Breast epithelium (tissue), 4 donors: ENCODE measurements at regions not wholly inside any gene's neighbourhood (a gene's known extent, or its start where the extent isn't known, plus 50 kb on each side); places are given as distances from the start of the nearest gene placed in this dataset.

Experiments
- DNase-seq, 2 donors: peaks; one replicate each; pipeline ENCODE4 v3.0.0-alpha.2; 2019; ENCODE audit warnings: low spot score in 2 of 2
- H3K27ac ChIP-seq, 2 donors: fragments of 200-600 bp; sonication (generic) in 1 of 2; one replicate each; pipeline ENCODE4 v1.5.1; 2016 to 2019; ENCODE audit warnings: mild to moderate bottlenecking in 1 of 2
- H3K27me3 ChIP-seq, 2 donors: fragments of 200-600 bp; sonication (generic) in 1 of 2; one replicate each; pipeline versions ENCODE4 v1.5.1 to v1.6.0; 2017 to 2019; ENCODE audit warnings: control low read depth in 1 of 2, mild to moderate bottlenecking in 1 of 2
- H3K36me3 ChIP-seq: fragments of 200-600 bp; one replicate; pipeline ENCODE4 v1.5.1; 2019
- H3K4me1 ChIP-seq, 2 donors: fragments of 200-600 bp; sonication (generic); one replicate each; pipeline ENCODE4 v1.5.1; 2016 to 2019; ENCODE audit warnings: control low read depth in 1 of 2
- H3K4me3 ChIP-seq, 3 donors: fragments of 200-600 bp; sonication (generic); 1 replicate in 2 of 3; 2 replicates in 1 of 3; pipeline ENCODE4 v1.5.1; 2016 to 2019; ENCODE audit warnings: mild to moderate bottlenecking in 3 of 3, moderate library complexity in 2 of 3
- H3K9me3 ChIP-seq, 2 donors: fragments of 200-600 bp; sonication (generic) in 1 of 2; one replicate each; pipeline ENCODE4 v1.5.1; 2016 to 2019; ENCODE audit warnings: control low read depth in 1 of 2
- CTCF ChIP-seq, 3 donors: fragments of 450-650 bp; IDR thresholded peaks; one replicate each; pipeline ENCODE4 v1.5.1; 2016 to 2017; ENCODE audit warnings: antibody characterized with exemption in 3 of 3, mild to moderate bottlenecking in 3 of 3, moderate library complexity in 3 of 3
- POLR2A ChIP-seq: fragments of 450-650 bp; IDR thresholded peaks from one replicate; pipeline ENCODE4 v1.6.1; 2016; ENCODE audit warnings: antibody characterized with exemption, mild to moderate bottlenecking, moderate library complexity
- POLR2AphosphoS5 ChIP-seq, 3 donors: sonication (generic); formaldehyde crosslinking; IDR thresholded peaks; one replicate each; pipeline ENCODE4 v1.6.1; 2017; ENCODE audit warnings: antibody characterized with exemption in 3 of 3
- intact Hi-C: fragments of 100-400 bp; cut with DNase I; formaldehyde crosslinking; loops from one replicate; pipeline ENCODE4 v1.15.1; 2023; ENCODE audit warnings: low total_unique reads

- H3K36me3 ChIP-seq = no peaks in the 10 kb centered on the region
- H3K4me3 ChIP-seq = no peak overlapping the region
- H3K27ac ChIP-seq = no peak overlapping the region
- no peaks in the 10 kb centered on the region for H3K4me1 ChIP-seq
- no peak for DNase-seq
- peaks cover 0 to 8% of the 10 kb centered on the region in 2 donors for H3K9me3 ChIP-seq
- TF ChIP-seq CTCF (IDR thresholded peaks at IDR 0.05) = no peak
- no peak for TF ChIP-seq POLR2AphosphoS5 (IDR thresholded peaks at IDR 0.05)
- no peak for TF ChIP-seq POLR2A
- H3K27me3 ChIP-seq = no peaks in the 10 kb centered on the region
- intact Hi-C loops = no loop called here
These were observed 390.0 kb upstream of the USP24 start for GRCh38 chr1:55605155-55605554.

- intact Hi-C loops = no loop called here
- no peaks in the 10 kb centered on the region for H3K27me3 ChIP-seq
- H3K27ac ChIP-seq = no peak overlapping the region
- no peak for DNase-seq
- H3K4me3 ChIP-seq = no peak overlapping the region
- peaks cover 0 to 8% of the 10 kb centered on the region in 2 donors for H3K9me3 ChIP-seq
- TF ChIP-seq POLR2A (no peak), POLR2AphosphoS5 (IDR thresholded peaks at IDR 0.05) (peak in 1 of 3 donors; percentile 36)
- no peaks in the 10 kb centered on the region for H3K36me3 ChIP-seq
- H3K4me1 ChIP-seq = no peaks in the 10 kb centered on the region
These were observed 389.6 kb upstream of the USP24 start for GRCh38 chr1:55604749-55605148.

GRCh38 chr1:55604179-55604578 lies 389.0 kb upstream of the USP24 start:
- no peak overlapping the region for H3K4me3 ChIP-seq
- DNase-seq = no peak
- no peak for TF ChIP-seq POLR2AphosphoS5 (IDR thresholded peaks at IDR 0.05)
- no peak for TF ChIP-seq POLR2A
- TF ChIP-seq CTCF (IDR thresholded peaks at IDR 0.05) = no peak
- no peaks in the 10 kb centered on the region for H3K27me3 ChIP-seq
- no peaks in the 10 kb centered on the region for H3K36me3 ChIP-seq
- H3K27ac ChIP-seq = no peak overlapping the region
- intact Hi-C loops = no loop called here
- H3K4me1 ChIP-seq = no peaks in the 10 kb centered on the region
- H3K9me3 ChIP-seq = peaks cover 0 to 8% of the 10 kb centered on the region in 2 donors

GRCh38 chr1:55600242-55600641 lies 385.1 kb upstream of the USP24 start:
- intact Hi-C loops = no loop called here
- TF ChIP-seq CTCF (IDR thresholded peaks at IDR 0.05) (no peak), POLR2A (no peak)
- H3K27ac ChIP-seq = peak overlapping the region in 1 of 2 donors; percentile 3
- H3K36me3 ChIP-seq = no peaks in the 10 kb centered on the region
- no peaks in the 10 kb centered on the region for H3K4me1 ChIP-seq
- H3K9me3 ChIP-seq = no peaks in the 10 kb centered on the region
- H3K27me3 ChIP-seq = no peaks in the 10 kb centered on the region
- H3K4me3 ChIP-seq = no peak overlapping the region
- DNase-seq = no peak

GRCh38 chr1:55597910-55598309 lies 382.7 kb upstream of the USP24 start:
- Histone ChIP-seq H3K27ac (no peak overlapping the region), H3K9me3 (no peaks in the 10 kb centered on the region), H3K4me3 (no peak overlapping the region), H3K36me3 (no peaks in the 10 kb centered on the region), H3K4me1 (no peaks in the 10 kb centered on the region), H3K27me3 (no peaks in the 10 kb centered on the region)
- TF ChIP-seq CTCF (IDR thresholded peaks at IDR 0.05) (no peak), POLR2A (no peak), POLR2AphosphoS5 (IDR thresholded peaks at IDR 0.05) (no peak)
- no peak for DNase-seq
- intact Hi-C loops = no loop called here

GRCh38 chr1:55594701-55595100 lies 379.5 kb upstream of the USP24 start:
- TF ChIP-seq POLR2AphosphoS5 (IDR thresholded peaks at IDR 0.05) (no peak), CTCF (IDR thresholded peaks at IDR 0.05) (no peak)
- Histone ChIP-seq H3K27ac (no peak overlapping the region), H3K27me3 (no peaks in the 10 kb centered on the region), H3K36me3 (no peaks in the 10 kb centered on the region), H3K4me3 (no peak overlapping the region), H3K4me1 (no peaks in the 10 kb centered on the region), H3K9me3 (no peaks in the 10 kb centered on the region)
- intact Hi-C loops = no loop called here
- DNase-seq = no peak
